NOMO-1 treated with dmso at 0.1 percent for 144 hours (cell line): ENCODE measurements at regions not wholly inside any gene's neighbourhood (a gene's known extent, or its start where the extent isn't known, plus 50 kb on each side); places are given as distances from the start of the nearest gene placed in this dataset.

Source experiments
- DNase-seq: peaks from one replicate; lab custom pipeline; 2025; ENCODE audit not compliant: unreplicated experiment; lab: John Stamatoyannopoulos, UW

DNA sequence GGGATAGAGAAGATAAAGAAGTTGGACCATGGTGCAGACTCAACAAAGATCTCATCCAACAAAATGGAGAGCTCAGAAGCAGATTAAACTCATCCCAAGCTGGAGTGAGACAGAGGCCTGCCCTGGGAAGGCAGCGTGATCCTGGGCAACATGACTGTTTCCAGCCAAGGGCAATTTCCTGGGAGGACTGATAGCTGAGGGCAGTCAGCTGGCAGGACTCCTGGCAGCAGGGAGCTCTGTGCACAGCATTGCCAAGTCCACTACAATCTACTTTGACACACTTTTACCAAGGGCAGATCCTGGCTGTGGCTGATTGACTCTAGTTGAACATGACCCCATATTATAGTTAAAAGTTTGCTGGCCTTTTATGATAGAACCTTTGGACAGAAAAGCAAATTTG lies 357.3 kb upstream of the RASGEF1B start:
- DNase-seq = no peak

DNA sequence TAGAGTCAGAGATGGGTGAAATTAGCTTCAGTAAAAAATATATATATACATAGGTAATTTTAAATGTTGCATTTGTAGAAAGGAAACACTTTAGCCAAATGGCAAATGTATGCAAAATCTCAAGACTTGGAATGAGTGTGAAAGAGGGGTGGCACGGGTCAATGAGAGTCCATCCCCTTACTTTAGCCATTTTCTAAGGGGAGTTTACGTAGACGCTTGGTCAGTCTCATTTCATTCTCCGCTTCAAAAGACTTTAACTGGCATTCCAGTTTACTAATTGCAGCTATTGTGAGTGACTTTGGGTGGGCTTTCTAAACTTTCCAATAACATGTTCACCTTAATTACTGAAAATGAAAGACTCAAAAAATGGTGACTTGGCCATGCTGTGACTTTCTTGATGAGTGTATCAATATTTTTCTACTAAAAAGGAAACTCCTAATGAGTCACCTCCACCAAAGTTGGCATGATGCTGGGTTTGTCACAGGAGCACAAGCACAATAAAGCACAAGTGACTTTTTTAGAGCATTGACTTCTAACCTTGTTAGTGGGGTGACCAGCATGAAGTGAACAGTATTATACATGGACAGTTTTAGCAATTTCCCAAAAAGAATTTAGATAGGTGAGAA lies 356.0 kb upstream of the RASGEF1B start:
- DNase-seq = no peak

- no peak for DNase-seq
Measured at GRCh38 chr4:81826817-81827424, 355.2 kb upstream of the RASGEF1B start.

DNA sequence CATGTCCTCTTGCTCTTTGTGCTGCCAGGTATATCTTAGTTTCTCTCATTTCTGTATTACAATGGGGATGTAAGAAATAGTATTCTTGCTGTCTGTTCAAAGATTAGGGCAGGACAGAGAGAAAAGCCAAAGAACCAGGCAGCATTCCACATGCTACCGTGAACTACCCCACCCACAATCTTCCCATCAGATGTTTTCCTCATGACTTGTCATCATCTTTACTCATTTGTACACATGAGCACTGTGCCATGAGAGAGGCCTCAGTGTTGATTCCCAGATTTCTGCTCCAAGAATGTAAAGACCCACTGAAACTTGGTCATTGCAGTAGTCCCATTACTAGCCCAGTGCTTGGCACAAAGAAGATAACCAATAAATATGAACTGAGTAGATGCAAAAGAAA lies 354.6 kb upstream of the RASGEF1B start:
- no peak for DNase-seq

- DNase-seq = no peak
Measured at GRCh38 chr4:81818385-81818920, 346.7 kb upstream of the RASGEF1B start.

GRCh38 chr4:81816031-81816761 lies 344.5 kb upstream of the RASGEF1B start:
- no peak for DNase-seq

DNA sequence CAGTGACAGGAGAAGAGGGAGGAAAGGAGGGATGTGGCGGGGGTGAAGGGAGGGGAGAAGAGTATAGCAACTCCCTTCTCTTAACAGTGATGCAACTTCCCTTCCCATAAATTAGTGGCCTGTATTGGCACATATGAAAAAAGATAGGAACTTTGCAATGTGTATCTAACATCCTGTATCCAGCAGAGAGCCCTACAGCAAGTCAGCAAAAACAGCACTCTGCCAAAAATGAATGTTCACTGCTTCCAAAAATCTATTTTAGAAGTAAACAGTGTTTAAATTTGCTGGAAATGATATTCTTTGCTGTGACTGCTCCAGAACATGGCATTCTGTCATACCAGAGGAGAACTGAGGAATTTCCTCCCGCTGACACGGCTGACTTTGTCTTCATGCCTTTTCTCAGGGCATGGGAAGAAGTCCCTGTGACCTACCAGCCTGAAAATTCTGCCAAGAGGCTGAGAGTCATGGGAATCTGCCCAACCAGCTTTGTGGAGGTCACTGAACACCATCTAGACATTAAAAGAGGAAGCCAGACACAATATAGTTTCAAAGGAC lies 343.4 kb upstream of the RASGEF1B start:
- DNase-seq = peak; percentile 50

DNA sequence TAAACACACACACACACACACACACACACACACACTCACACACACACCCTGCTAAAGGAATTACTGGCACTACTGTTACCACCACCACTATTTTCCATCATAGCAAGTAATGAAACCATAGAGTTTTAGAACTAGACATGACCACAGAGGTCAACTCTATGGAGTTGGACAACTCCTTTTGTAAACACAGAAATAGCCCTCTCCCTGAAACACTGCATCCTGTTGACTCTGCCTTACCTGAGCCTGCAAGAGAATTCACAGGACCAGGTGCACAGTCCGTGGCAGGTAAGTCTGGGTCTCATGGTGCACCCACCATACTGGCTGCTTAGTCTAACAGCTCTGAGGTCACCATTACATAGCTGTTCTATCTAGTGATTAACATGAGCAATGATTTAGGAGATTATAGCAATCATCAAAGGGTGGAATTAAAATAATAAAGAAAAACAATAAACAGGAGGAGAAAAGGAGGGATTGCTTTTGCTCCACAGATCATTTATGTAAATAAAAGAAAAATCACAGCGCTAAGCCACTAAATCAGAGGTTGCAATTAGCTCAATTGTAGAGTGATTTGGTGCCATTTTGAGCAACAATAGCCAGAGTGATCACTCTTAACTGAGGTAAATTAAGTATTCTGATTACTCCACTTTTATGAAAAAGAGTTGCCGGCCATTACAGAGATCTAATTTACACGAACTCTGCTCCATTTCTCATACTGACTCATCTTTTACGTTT lies 340.0 kb upstream of the RASGEF1B start:
- DNase-seq = no peak

DNA sequence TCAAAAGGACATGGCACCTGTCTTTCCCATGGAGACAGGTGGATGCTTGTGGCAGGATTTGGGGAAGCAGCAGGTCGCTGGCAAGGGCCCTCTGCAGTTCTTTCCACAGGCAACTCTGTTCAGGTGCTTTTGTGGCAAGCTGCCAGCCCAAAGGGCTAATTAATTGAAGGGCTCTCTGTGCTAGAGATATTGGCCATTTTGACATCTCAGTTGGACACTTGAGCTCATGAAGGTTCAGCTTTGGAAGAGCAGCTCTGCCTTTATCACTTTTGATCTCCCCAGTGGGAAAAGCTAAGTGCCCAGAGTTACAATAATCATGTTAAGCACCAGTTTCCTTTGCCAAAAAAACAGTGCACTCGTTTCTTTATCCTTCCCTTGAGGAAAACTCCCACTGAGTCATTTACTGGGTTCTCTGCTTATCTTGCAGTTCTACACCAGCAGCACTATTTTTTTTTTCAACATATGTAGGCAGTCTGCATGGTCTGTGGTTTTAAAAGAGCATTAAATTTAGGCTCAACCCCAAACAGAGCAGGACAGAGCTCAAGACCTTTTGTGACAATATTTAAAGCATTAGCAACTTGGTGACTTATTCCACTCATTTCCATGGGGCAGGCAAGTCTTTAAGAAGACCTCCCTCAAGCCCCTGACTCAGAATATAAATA lies 336.4 kb upstream of the RASGEF1B start:
- no peak for DNase-seq

DNA sequence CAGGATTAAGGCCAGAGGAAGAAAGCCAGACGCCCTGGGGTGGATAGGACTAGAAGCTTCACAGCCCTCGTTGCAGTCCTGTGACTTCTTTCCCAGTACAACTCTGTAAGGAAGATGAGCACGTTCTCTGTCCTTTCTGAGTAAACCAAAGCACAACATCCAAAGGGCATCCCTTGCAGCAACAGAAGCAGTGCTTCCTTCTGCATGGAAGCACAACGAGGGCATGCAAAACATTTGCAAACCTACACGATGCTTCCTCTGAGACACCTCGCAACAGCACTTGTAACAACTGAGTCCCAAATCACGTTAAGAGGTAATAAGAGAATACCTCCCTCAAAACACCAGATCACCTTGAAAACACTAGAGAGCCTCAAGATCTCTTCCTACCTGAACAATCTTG lies 335.7 kb upstream of the RASGEF1B start:
- no peak for DNase-seq

- no peak for DNase-seq
Measured at GRCh38 chr4:81806485-81806884, 334.8 kb upstream of the RASGEF1B start.

GRCh38 chr4:81804849-81805248 lies 333.1 kb upstream of the RASGEF1B start:
- DNase-seq = no peak

DNA sequence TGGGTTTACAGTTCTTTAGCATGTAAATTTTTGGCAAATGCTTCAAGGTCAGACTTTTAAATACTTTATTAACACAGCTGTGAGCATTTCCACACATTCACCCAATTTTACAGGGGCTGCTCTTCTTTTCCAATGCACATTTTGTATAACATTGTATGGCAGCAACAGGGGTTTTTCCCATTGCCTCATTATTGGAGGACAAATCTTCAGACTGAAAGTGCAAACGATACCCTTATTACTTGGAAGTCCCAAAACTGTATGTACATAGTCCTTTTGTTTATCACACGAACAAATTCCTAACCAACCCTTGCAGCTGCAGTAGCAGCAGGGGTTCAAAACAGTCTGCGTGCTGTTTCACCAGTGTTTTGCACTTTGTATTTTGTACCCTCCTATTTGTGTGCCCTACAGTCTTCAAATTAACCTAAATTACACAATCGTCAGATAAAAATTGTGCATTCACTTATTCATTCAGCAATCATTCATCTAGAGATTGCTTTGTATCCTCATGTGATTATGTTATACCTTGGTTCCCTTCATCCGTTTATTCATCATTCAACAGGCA lies 330.7 kb upstream of the RASGEF1B start:
- no peak for DNase-seq

GRCh38 chr4:81799371-81799770 lies 327.7 kb upstream of the RASGEF1B start:
- no peak for DNase-seq

DNA sequence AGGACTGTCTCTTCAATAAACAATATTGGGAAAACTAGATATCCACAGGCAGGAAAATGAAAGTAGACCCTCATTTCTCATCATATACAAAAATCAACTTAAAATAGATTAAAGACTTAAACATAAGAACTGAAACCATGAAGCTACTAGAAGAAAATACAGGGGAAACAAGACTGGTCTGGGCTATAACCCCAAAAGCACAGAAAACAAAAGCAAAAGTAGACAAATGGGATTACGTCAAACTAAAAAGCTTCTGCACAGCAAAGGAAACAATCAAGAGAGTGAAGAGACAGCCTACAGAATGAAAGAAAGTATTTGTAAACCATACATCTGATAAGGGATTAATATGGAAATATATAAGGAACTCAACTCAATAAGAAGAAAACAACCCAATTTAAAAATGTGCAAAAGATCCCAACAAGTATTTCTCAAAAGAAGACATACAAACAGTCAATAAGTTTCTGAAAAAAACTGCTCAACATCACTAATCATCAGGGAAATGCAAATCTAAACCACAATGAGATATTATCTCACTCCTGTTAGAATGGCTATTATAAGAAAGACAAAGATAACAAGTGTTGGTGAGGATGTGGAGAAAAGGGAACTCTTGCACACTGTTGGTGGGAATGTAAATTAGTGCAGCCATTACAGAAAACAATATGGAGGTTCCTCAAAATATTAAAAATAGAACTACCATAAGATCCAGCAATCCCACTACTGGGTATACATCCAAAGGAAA lies 325.3 kb upstream of the RASGEF1B start:
- no peak for DNase-seq

DNA sequence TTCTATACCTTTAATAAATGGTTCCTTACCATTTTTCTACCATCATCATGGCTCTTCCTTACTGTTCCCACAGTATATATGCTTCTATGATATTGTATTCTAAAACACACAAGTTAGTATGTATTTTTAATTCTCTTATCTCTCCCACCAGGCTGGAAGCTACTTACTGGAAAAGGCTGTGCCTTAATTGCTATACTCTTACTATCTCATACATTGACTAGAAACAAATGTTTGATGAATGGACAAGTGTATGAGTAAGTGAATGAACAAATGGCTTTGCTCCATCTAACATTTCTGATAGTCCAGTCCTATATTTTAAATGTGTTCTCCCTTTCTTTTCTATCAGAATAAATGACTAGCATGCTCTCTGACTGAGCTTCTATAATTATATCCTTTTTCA lies 320.8 kb upstream of the RASGEF1B start:
- no peak for DNase-seq

- no peak for DNase-seq
Measured at GRCh38 chr4:81790477-81790876, 318.8 kb upstream of the RASGEF1B start.

GRCh38 chr4:81789741-81790399 lies 318.2 kb upstream of the RASGEF1B start:
- DNase-seq = no peak

- DNase-seq = no peak
Measured at GRCh38 chr4:81789158-81789557, 317.5 kb upstream of the RASGEF1B start.
